ENCODE measurements at regions not wholly inside any gene's neighbourhood (a gene's known extent, or its start where the extent isn't known, plus 50 kb on each side); places are given as distances from the start of the nearest gene placed in this dataset.

GRCh38 chr13:84885868-84886267 is 913.4 kb downstream of the SLITRK6 start:
- no peak for DNase-seq (ENCODE audit: low spot score)

GRCh38 chr13:84873951-84874350 is 925.3 kb downstream of the SLITRK6 start:
- DNase-seq (ENCODE audit: low spot score) = no peak

GRCh38 chr13:84870190-84870589 is 929.0 kb downstream of the SLITRK6 start:
- DNase-seq (ENCODE audit: low spot score) = no peak

GRCh38 chr13:84867246-84867645 is 932.0 kb downstream of the SLITRK6 start:
- DNase-seq (ENCODE audit: low spot score) = no peak

GRCh38 chr13:84865783-84866221 is 933.4 kb downstream of the SLITRK6 start:
- no peak for DNase-seq (ENCODE audit: low spot score)

GRCh38 chr13:84864341-84864740 is 934.9 kb downstream of the SLITRK6 start:
- DNase-seq (ENCODE audit: low spot score) = no peak

- no peak for DNase-seq (ENCODE audit: low spot score)
Observed at GRCh38 chr13:84847107-84847506, 952.1 kb downstream of the SLITRK6 start.

- DNase-seq (ENCODE audit: low spot score) = no peak
Observed at GRCh38 chr13:84845907-84846619, 953.2 kb downstream of the SLITRK6 start.

GRCh38 chr13:84844473-84844872 is 954.7 kb downstream of the SLITRK6 start:
- DNase-seq (ENCODE audit: low spot score) = no peak

GRCh38 chr13:84843368-84843767 is 955.9 kb downstream of the SLITRK6 start:
- no peak for DNase-seq (ENCODE audit: low spot score)

- no peak for DNase-seq (ENCODE audit: low spot score)
Observed at GRCh38 chr13:84834201-84834600, 951.9 kb upstream of the SLITRK1 start.

GRCh38 chr13:84831666-84832657 is 949.7 kb upstream of the SLITRK1 start:
- no peak for DNase-seq (ENCODE audit: low spot score)

- no peak for DNase-seq (ENCODE audit: low spot score)
Observed at GRCh38 chr13:84823528-84823927, 941.3 kb upstream of the SLITRK1 start.

GRCh38 chr13:84821261-84821660 is 939.0 kb upstream of the SLITRK1 start:
- no peak for DNase-seq (ENCODE audit: low spot score)

- no peak for DNase-seq (ENCODE audit: low spot score)
Observed at GRCh38 chr13:84816567-84817105, 934.4 kb upstream of the SLITRK1 start.

- DNase-seq (ENCODE audit: low spot score) = no peak
Observed at GRCh38 chr13:84812789-84813188, 930.5 kb upstream of the SLITRK1 start.

GRCh38 chr13:84812078-84812477 is 929.8 kb upstream of the SLITRK1 start:
- no peak for DNase-seq (ENCODE audit: low spot score)

- DNase-seq (ENCODE audit: low spot score) = no peak
Observed at GRCh38 chr13:84810781-84811180, 928.5 kb upstream of the SLITRK1 start.

- DNase-seq (ENCODE audit: low spot score) = no peak
Observed at GRCh38 chr13:84802073-84802472, 919.8 kb upstream of the SLITRK1 start.

- DNase-seq (ENCODE audit: low spot score) = no peak
Observed at GRCh38 chr13:84784443-84785153, 902.3 kb upstream of the SLITRK1 start.

GRCh38 chr13:84777316-84777715 is 895.0 kb upstream of the SLITRK1 start:
- DNase-seq (ENCODE audit: low spot score) = no peak

- no peak for DNase-seq (ENCODE audit: low spot score)
Observed at GRCh38 chr13:84776593-84776992, 894.3 kb upstream of the SLITRK1 start.
